HT1080 (cell line): ENCODE measurements at regions not wholly inside any gene's neighbourhood (a gene's known extent, or its start where the extent isn't known, plus 50 kb on each side); places are given as distances from the start of the nearest gene placed in this dataset.

Experiments
- DNase-seq: peaks from one replicate; pipeline ENCODE4 v3.0.0-alpha.2; 2015; ENCODE audit warnings: low read depth

- peak; percentile 58 for DNase-seq
These were observed 552.3 kb upstream of the SETBP1 start for GRCh38 chr18:44128365-44128764.

GRCh38 chr18:44130376-44130942, 550.2 kb upstream of the SETBP1 start:
- peak; percentile 29 for DNase-seq

- DNase-seq, result no peak
These were observed 547.2 kb upstream of the SETBP1 start for GRCh38 chr18:44133483-44133882.

- DNase-seq, result no peak
These were observed 546.2 kb upstream of the SETBP1 start for GRCh38 chr18:44134447-44134846.

GRCh38 chr18:44135741-44136140, 544.9 kb upstream of the SETBP1 start:
- no peak for DNase-seq

- DNase-seq, result no peak
These were observed 544.4 kb upstream of the SETBP1 start for GRCh38 chr18:44136326-44136725.

- no peak for DNase-seq
These were observed 537.6 kb upstream of the SETBP1 start for GRCh38 chr18:44143072-44143471.

- peak; percentile 86 for DNase-seq
These were observed 531.0 kb upstream of the SETBP1 start for GRCh38 chr18:44149706-44150105.

- DNase-seq, result no peak
These were observed 526.7 kb upstream of the SETBP1 start for GRCh38 chr18:44153981-44154380.

- DNase-seq, result no peak
These were observed 524.6 kb upstream of the SETBP1 start for GRCh38 chr18:44156126-44156525.

- no peak for DNase-seq
These were observed 523.8 kb upstream of the SETBP1 start for GRCh38 chr18:44156776-44157335.

- DNase-seq, result no peak
These were observed 510.3 kb upstream of the SETBP1 start for GRCh38 chr18:44170208-44170880.

- DNase-seq, result no peak
These were observed 509.4 kb upstream of the SETBP1 start for GRCh38 chr18:44171301-44171700.

GRCh38 chr18:44175891-44176290, 504.8 kb upstream of the SETBP1 start:
- no peak for DNase-seq

- no peak for DNase-seq
These were observed 502.2 kb upstream of the SETBP1 start for GRCh38 chr18:44178476-44178875.

GRCh38 chr18:44179693-44180092, 501.0 kb upstream of the SETBP1 start:
- no peak for DNase-seq

GRCh38 chr18:44180683-44181082, 500.0 kb upstream of the SETBP1 start:
- peak; percentile 11 for DNase-seq

- no peak for DNase-seq
These were observed 498.5 kb upstream of the SETBP1 start for GRCh38 chr18:44181951-44182747.

GRCh38 chr18:44186001-44186400, 494.7 kb upstream of the SETBP1 start:
- no peak for DNase-seq

- no peak for DNase-seq
These were observed 493.6 kb upstream of the SETBP1 start for GRCh38 chr18:44187090-44187489.

- peak; percentile 2 for DNase-seq
These were observed 485.1 kb upstream of the SETBP1 start for GRCh38 chr18:44195394-44196140.
